ENCODE measurements at regions not wholly inside any gene's neighbourhood (a gene's known extent, or its start where the extent isn't known, plus 50 kb on each side); places are given as distances from the start of the nearest gene placed in this dataset.

- TF ChIP-seq YY1 (IDR thresholded peaks at IDR 0.05; ENCODE audit: insufficient read depth, insufficient read length) (no peak), ZNF274 (IDR thresholded peaks at IDR 0.05; ENCODE audit: low read depth, low read length) (no peak)
Observed at GRCh38 chr9:33628865-33629410, 104.9 kb downstream of the ANKRD18B start.

Measured in NT2/D1 (cell line).